A673 (cell line): ENCODE measurements at regions not wholly inside any gene's neighbourhood (a gene's known extent, or its start where the extent isn't known, plus 50 kb on each side); places are given as distances from the start of the nearest gene placed in this dataset.

Experiments used
- BruUV-seq: library from RNA; stranded (reverse); fragments of 400-500 nt; replicated peaks from 2 replicates; lab custom pipeline; 2021; lab: Mats Ljungman, UMichigan
- CTCF ChIA-PET: fragments of 300-600 bp; sonication (Branson Sonifier 250); formaldehyde crosslinking; loops from one replicate; lab custom pipeline; 2022; ENCODE audit warnings: antibody characterized with exemption; lab: Charles Lee
- POLR2A ChIA-PET: fragments of 300-600 bp; sonication (Branson Sonifier 250); formaldehyde crosslinking; loops from one replicate; lab custom pipeline; 2022; ENCODE audit warnings: antibody characterized with exemption; ENCODE audit not compliant: low non-redundant PET; lab: Charles Lee
- DNase-seq: peaks from one replicate; pipeline ENCODE4 v3.0.0-alpha.2; 2015; ENCODE audit warnings: low spot score
- H3K27ac ChIP-seq: fragments of 200-600 bp; sonication (generic); 2 replicates; pipeline ENCODE4 v1.5.1; 2016; ENCODE audit warnings: mixed run types, low read depth, mild to moderate bottlenecking, mixed read lengths, antibody characterized with exemption, low read length; ENCODE audit not compliant: poor library complexity, severe bottlenecking
- H3K27me3 ChIP-seq: fragments of 200-600 bp; sonication (generic); replicated peaks from 2 replicates; pipeline ENCODE4 v1.6.1; 2017; ENCODE audit warnings: mixed run types, low read depth, mild to moderate bottlenecking, mixed read lengths, antibody characterized with exemption, low read length; ENCODE audit not compliant: insufficient read depth, poor library complexity
- H3K36me3 ChIP-seq: fragments of 200-600 bp; sonication (generic); 2 replicates; pipeline ENCODE4 v1.6.1; 2016; ENCODE audit warnings: mixed run types, mild to moderate bottlenecking, mixed read lengths, antibody characterized with exemption, low read length; ENCODE audit not compliant: insufficient read depth, poor library complexity, severe bottlenecking
- H3K4me1 ChIP-seq: fragments of 200-600 bp; sonication (generic); 2 replicates; pipeline ENCODE4 v1.6.1; 2017; ENCODE audit warnings: mixed run types, mild to moderate bottlenecking, mixed read lengths, antibody characterized with exemption, low read length; ENCODE audit not compliant: insufficient read depth, poor library complexity, severe bottlenecking
- H3K4me3 ChIP-seq: fragments of 200-600 bp; sonication (generic); 2 replicates; pipeline ENCODE4 v1.5.1; 2016; ENCODE audit warnings: low read depth, mixed run types, mild to moderate bottlenecking, mixed read lengths, low read length; ENCODE audit not compliant: poor library complexity, severe bottlenecking
- H3K9me3 ChIP-seq: fragments of 200-600 bp; sonication (generic); 2 replicates; pipeline ENCODE4 v1.6.1; 2016; ENCODE audit warnings: mixed run types, low read depth, mild to moderate bottlenecking, mixed read lengths, antibody characterized with exemption, low read length; ENCODE audit not compliant: poor library complexity, severe bottlenecking
- EZH2 ChIP-seq: fragments of 200-600 bp; sonication (generic); IDR thresholded peaks from 2 replicates; pipeline ENCODE4 v1.6.1; 2017; ENCODE audit warnings: borderline replicate concordance, low read depth, mild to moderate bottlenecking, mixed read lengths, antibody characterized with exemption, low read length; ENCODE audit not compliant: poor library complexity, severe bottlenecking
- intact Hi-C: fragments of 100-400 bp; cut with micrococcal nuclease; formaldehyde crosslinking; loops from one replicate; pipeline ENCODE4 v1.10.0; 2022; ENCODE audit not compliant: unreplicated experiment
- TF ChIP-seq, protein P1 (sequence below): fragments of 300-800, 200-600 bp; sonication (generic); conservative IDR thresholded peaks from 2 replicates; pipeline ENCODE4 v1.5.1; 2017; ENCODE audit warnings: low read depth, mild to moderate bottlenecking, antibody characterized with exemption, low read length, moderate library complexity, mixed read lengths

DNA sequence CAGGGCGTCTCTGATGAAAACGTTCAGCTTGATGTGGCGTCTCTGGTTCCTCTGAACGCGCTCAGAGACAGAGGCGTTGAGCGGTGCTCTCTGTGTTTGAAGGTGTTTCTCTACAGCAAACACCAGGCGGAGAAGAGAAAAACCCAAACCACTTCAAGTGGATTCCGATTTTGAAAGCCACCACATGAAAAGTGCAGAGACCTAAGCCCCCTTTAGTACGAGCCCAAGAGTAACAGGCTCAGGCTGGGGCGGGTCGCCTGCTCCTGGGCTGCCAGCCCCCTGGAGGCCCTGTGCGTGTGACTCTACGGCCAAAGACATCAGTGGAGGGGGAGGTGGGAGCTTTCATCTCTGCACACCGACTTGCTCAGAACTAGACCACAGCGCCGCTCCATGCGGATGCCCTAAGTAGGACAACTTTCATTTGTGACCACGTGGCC, 328.4 kb downstream of the MAF start:
- ChIA-PET CTCF (no interaction called here), POLR2A (no interaction called here)
- no peak for DNase-seq
- no peak overlapping the region for H3K27ac ChIP-seq
- H3K9me3 ChIP-seq, result no peaks in the 10 kb centered on the region
- no peaks in the 10 kb centered on the region for H3K4me1 ChIP-seq
- H3K4me3 ChIP-seq, result no peak overlapping the region
- H3K36me3 ChIP-seq, result no peaks in the 10 kb centered on the region
- BruUV-seq, result no TSS peak
- TF ChIP-seq EZH2, result no peak
- TF ChIP-seq, protein P1, sequence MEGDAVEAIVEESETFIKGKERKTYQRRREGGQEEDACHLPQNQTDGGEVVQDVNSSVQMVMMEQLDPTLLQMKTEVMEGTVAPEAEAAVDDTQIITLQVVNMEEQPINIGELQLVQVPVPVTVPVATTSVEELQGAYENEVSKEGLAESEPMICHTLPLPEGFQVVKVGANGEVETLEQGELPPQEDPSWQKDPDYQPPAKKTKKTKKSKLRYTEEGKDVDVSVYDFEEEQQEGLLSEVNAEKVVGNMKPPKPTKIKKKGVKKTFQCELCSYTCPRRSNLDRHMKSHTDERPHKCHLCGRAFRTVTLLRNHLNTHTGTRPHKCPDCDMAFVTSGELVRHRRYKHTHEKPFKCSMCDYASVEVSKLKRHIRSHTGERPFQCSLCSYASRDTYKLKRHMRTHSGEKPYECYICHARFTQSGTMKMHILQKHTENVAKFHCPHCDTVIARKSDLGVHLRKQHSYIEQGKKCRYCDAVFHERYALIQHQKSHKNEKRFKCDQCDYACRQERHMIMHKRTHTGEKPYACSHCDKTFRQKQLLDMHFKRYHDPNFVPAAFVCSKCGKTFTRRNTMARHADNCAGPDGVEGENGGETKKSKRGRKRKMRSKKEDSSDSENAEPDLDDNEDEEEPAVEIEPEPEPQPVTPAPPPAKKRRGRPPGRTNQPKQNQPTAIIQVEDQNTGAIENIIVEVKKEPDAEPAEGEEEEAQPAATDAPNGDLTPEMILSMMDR, result no peak
- H3K27me3 ChIP-seq, result peaks cover 3% of the 10 kb centered on the region
- intact Hi-C loops, result no loop called here

DNA sequence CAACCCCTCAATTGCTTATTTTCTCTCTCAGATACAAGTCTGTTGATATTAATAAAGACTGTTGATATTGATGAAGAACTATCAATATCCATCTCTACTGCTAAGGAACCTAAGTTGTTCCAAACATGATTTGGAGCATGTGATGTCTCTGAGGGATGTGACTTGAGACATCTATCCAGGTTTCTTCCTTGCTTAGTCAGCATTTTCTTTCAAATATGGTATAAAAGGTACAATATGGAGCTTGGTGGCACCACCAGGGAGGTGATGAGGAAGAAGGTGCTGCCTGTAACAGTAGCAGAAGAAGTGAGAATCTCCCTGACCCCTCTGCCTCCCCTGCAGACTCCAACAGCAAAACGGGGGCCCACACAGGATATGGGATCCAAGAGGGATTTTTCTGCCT, 329.0 kb downstream of the MAF start:
- Histone ChIP-seq H3K4me3 (no peak overlapping the region), H3K4me1 (no peaks in the 10 kb centered on the region), H3K27me3 (peaks cover 3% of the 10 kb centered on the region), H3K36me3 (no peaks in the 10 kb centered on the region), H3K27ac (no peak overlapping the region), H3K9me3 (no peaks in the 10 kb centered on the region)
- ChIA-PET POLR2A (no interaction called here), CTCF (no interaction called here)
- BruUV-seq, result no TSS peak
- no peak for DNase-seq
- TF ChIP-seq, protein P1, result no peak
- intact Hi-C loops, result no loop called here

DNA sequence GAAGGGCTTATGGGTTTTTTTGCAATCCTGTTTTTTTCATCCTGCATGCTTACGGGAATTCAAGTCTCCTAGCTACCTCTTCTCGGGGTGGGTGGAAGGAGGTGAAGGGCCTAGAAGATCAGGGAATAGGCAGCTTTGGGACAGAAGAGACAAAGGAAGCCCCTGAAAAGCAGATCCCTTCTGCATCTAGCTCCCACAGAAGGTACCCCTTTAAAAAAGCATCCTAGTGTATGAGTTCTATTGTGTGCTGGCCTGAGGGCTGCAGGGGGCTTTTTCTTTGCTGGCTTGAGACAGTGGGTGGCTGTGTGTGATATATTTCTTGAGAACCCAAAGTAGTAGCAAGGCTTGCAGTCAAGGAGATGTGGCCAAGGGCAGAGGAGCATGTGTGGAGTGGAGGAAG, 330.5 kb downstream of the MAF start:
- intact Hi-C loops, result no loop called here
- TF ChIP-seq, protein P1, result no peak
- TF ChIP-seq EZH2, result no peak
- POLR2A ChIA-PET, result no interaction called here
- no peak for DNase-seq
- Histone ChIP-seq H3K36me3 (no peaks in the 10 kb centered on the region), H3K4me1 (no peaks in the 10 kb centered on the region), H3K27ac (no peak overlapping the region), H3K4me3 (no peak overlapping the region), H3K9me3 (no peaks in the 10 kb centered on the region), H3K27me3 (peaks cover 3% of the 10 kb centered on the region)
- CTCF ChIA-PET, result no interaction called here
- no TSS peak for BruUV-seq
